GM23338 (cell line): ENCODE measurements at regions not wholly inside any gene's neighbourhood (a gene's known extent, or its start where the extent isn't known, plus 50 kb on each side); places are given as distances from the start of the nearest gene placed in this dataset.
"Not testable (repeated sequence)": the region's sequence is repeated elsewhere in the genome, so short reads cannot be mapped to it uniquely, and the experiment has no call there.

Source experiments
- ATAC-seq: fragments of 200-7000 bp; cut with Tn5 transposase; 3 replicates; pipeline ENCODE4 v1.9.1; 2020
- DNase-seq: peaks from one replicate; pipeline ENCODE4 v3.0.0-alpha.2; 2015; ENCODE audit warnings: low spot score
- H2AFZ ChIP-seq: fragments of 200-600 bp; sonication (generic); 2 replicates; pipeline ENCODE4 v1.8.0; 2016; ENCODE audit warnings: antibody characterized with exemption, mild to moderate bottlenecking, moderate library complexity
- H3F3A ChIP-seq: fragments of 200-600 bp; sonication (generic); replicated peaks from 2 replicates; pipeline ENCODE4 v1.8.0; 2017; ENCODE audit warnings: antibody characterized with exemption, mixed run types, low read depth
- H3K27ac ChIP-seq: fragments of 200-600 bp; sonication (generic); 2 replicates; pipeline ENCODE4 v1.6.1; 2016; ENCODE audit warnings: low read depth
- H3K27me3 ChIP-seq: fragments of 200-600 bp; sonication (generic); 2 replicates; pipeline ENCODE4 v1.8.0; 2016; ENCODE audit warnings: mild to moderate bottlenecking, mixed run types, moderate library complexity; ENCODE audit not compliant: insufficient read depth
- H3K36me3 ChIP-seq: fragments of 200-600 bp; sonication (generic); 2 replicates; pipeline ENCODE4 v1.8.0; 2016; ENCODE audit warnings: mild to moderate bottlenecking; ENCODE audit not compliant: insufficient read depth
- H3K4me1 ChIP-seq: fragments of 200-600 bp; sonication (generic); 2 replicates; pipeline ENCODE4 v1.8.0; 2016; ENCODE audit warnings: mild to moderate bottlenecking, moderate library complexity; ENCODE audit not compliant: insufficient read depth
- H3K4me2 ChIP-seq: fragments of 200-600 bp; sonication (generic); 2 replicates; pipeline ENCODE4 v1.7.1; 2017; ENCODE audit warnings: mixed run types
- H3K4me3 ChIP-seq: fragments of 200-600 bp; sonication (generic); 2 replicates; pipeline ENCODE4 v1.6.1; 2016; ENCODE audit warnings: mixed run types
- H3K79me2 ChIP-seq: fragments of 200-600 bp; sonication (generic); replicated peaks from 2 replicates; pipeline ENCODE4 v1.8.0; 2017; ENCODE audit warnings: mild to moderate bottlenecking; ENCODE audit not compliant: insufficient read depth
- H3K9me2 ChIP-seq: fragments of 200-600 bp; sonication (generic); 2 replicates; pipeline ENCODE4 v1.8.0; 2017; ENCODE audit not compliant: insufficient read depth
- H4K20me1 ChIP-seq: fragments of 200-600 bp; sonication (generic); replicated peaks from 2 replicates; pipeline ENCODE4 v1.8.0; 2017; ENCODE audit warnings: mild to moderate bottlenecking; ENCODE audit not compliant: insufficient read depth
- H3K27ac Mint-ChIP-seq: 2 replicates; pipeline ENCODE4 v1.8.0; 2020; ENCODE audit warnings: inconsistent platforms, mild to moderate bottlenecking, moderate library complexity, mixed read lengths
- H3K27me3 Mint-ChIP-seq: 3 replicates; pipeline ENCODE4 v1.8.0; 2022; ENCODE audit warnings: low read depth, mild to moderate bottlenecking, moderate library complexity, mixed read lengths, inconsistent platforms; ENCODE audit not compliant: insufficient read depth, poor library complexity
- H3K36me3 Mint-ChIP-seq: 3 replicates; pipeline ENCODE4 v1.8.0; 2021; ENCODE audit warnings: low read depth, mild to moderate bottlenecking, inconsistent platforms, moderate library complexity, mixed read lengths
- H3K4me1 Mint-ChIP-seq: 3 replicates; pipeline ENCODE4 v1.8.0; 2020; ENCODE audit warnings: mild to moderate bottlenecking, inconsistent platforms, mixed read lengths
- H3K4me3 Mint-ChIP-seq: 3 replicates; pipeline ENCODE4 v1.8.0; 2021; ENCODE audit warnings: moderate library complexity, mild to moderate bottlenecking, inconsistent platforms, mixed read lengths
- H3K9me3 Mint-ChIP-seq: 3 replicates; pipeline ENCODE4 v1.8.0; 2020; ENCODE audit warnings: moderate library complexity, mild to moderate bottlenecking, inconsistent platforms, mixed read lengths
- CREB1 ChIP-seq: fragments of 250-450 bp; sonication (Bioruptor Pico); IDR thresholded peaks from 2 replicates; pipeline ENCODE4 v1.5.0; 2020; ENCODE audit warnings: low read depth, mild to moderate bottlenecking, moderate library complexity
- EZH2 ChIP-seq: fragments of 200-600 bp; sonication (generic); IDR thresholded peaks from one replicate; pipeline ENCODE4 v1.8.0; 2017; ENCODE audit warnings: antibody characterized with exemption, mild to moderate bottlenecking, low read depth; ENCODE audit not compliant: unreplicated experiment
- JUNB ChIP-seq: IDR thresholded peaks from one replicate; pipeline ENCODE4 v1.6.1; 2016; ENCODE audit warnings: antibody characterized with exemption; ENCODE audit not compliant: unreplicated experiment
- NANOG ChIP-seq: IDR thresholded peaks from 2 replicates; pipeline ENCODE4 v1.6.1; 2016; ENCODE audit warnings: antibody characterized with exemption, borderline replicate concordance
- STAT1 ChIP-seq: IDR thresholded peaks from one replicate; pipeline ENCODE4 v1.6.1; 2016; ENCODE audit warnings: antibody characterized with exemption; ENCODE audit not compliant: unreplicated experiment
- ZNF114 ChIP-seq: fragments of 250-450 bp; sonication (Bioruptor Pico); IDR thresholded peaks from 2 replicates; pipeline ENCODE4 v1.5.0; 2020; ENCODE audit warnings: mild to moderate bottlenecking, moderate library complexity
- ZNF331 ChIP-seq: fragments of 250-450 bp; sonication (Bioruptor Pico); IDR thresholded peaks from 2 replicates; pipeline ENCODE4 v1.5.0; 2020; ENCODE audit warnings: low read depth, mild to moderate bottlenecking, moderate library complexity
- TF ChIP-seq, protein P1 (sequence below), 2 experiments: fragments of 200-600 bp in 1 of 2; sonication (generic) in 1 of 2; conservative IDR thresholded peaks; 2 replicates each; pipeline versions ENCODE4 v1.5.1 to v1.6.1; 2016 to 2017; ENCODE audit warnings: antibody characterized with exemption in 2 of 2, low read depth in 2 of 2, mild to moderate bottlenecking in 2 of 2, moderate library complexity in 1 of 2
- TF ChIP-seq, protein P2 (sequence below): IDR thresholded peaks from one replicate; pipeline ENCODE4 v1.6.1; 2018; ENCODE audit warnings: antibody characterized with exemption; ENCODE audit not compliant: unreplicated experiment
- TF ChIP-seq, protein P3 (sequence below): IDR thresholded peaks from 2 replicates; pipeline ENCODE4 v1.6.1; 2016; ENCODE audit warnings: antibody characterized with exemption

DNA sequence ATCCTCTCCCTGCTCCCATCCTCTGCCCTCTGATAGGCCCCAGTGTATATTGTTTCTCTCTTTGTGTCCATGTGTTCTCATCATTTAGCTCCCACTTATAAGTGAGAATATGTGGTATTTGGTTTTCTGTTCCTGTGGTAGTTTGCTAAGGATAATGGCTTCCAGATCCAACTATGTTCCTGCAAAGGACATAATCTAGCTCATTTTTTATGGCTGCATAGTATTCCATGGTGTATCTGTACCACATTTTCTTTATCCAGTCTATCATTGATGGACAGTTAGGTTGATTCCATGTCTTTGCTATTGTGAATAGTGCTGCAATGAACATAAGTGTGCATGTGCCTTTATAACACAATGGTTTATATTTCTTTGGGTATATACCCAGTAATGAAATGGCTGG lies 57.8 kb upstream of the SMIM30 start:
- not testable (repeated sequence) for H3K36me3 ChIP-seq, ATAC-seq, H3K4me2 ChIP-seq, H4K20me1 ChIP-seq, H3K9me3 Mint-ChIP-seq, H3K9me2 ChIP-seq, H3F3A ChIP-seq, H3K4me1 ChIP-seq, DNase-seq, H3K79me2 ChIP-seq, H3K27me3 Mint-ChIP-seq, H3K27ac Mint-ChIP-seq, H3K27me3 ChIP-seq, H2AFZ ChIP-seq, H3K4me3 Mint-ChIP-seq, H3K4me3 ChIP-seq, H3K27ac ChIP-seq, H3K4me1 Mint-ChIP-seq, H3K36me3 Mint-ChIP-seq

DNA sequence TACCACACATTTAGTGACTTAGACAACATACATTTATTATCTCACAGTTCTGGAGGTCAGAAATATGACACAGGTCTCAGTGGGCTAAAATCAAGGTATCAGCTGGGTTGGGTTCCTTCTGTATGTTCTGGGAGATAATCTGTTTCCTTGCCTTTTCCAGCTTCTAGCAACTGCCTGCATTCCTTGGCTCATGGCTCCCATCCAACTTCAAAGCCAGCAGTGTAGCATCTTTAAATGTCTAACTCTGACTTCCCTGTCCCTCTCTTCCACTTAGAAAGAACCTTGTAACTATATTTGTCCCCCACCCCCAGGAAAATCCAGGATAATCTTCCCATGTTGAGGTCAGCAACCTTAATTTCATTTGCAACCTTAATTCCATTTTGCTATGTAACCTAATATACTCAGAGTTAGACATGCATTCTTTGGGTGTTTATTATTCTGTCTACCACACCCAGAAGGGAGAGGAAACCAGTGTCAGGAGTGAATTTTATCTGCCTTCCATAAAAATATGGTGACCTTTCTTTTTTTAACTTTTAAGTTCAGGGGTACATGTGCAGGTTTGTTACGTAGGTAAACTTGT lies 57.3 kb upstream of the SMIM30 start:
- Histone ChIP-seq H3F3A (no peaks in the 10 kb centered on the region), H3K36me3 (no peaks in the 10 kb centered on the region), H3K4me1 (no peaks in the 10 kb centered on the region), H3K27ac (no peak overlapping the region), H4K20me1 (no peaks in the 10 kb centered on the region), H3K27me3 (no peaks in the 10 kb centered on the region), H2AFZ (no peak overlapping the region), H3K4me3 (no peak overlapping the region), H3K9me2 (no peaks in the 10 kb centered on the region), H3K4me2 (no peak overlapping the region), H3K79me2 (no peaks in the 10 kb centered on the region)
- Mint-ChIP-seq H3K36me3 (no peaks in the 10 kb centered on the region), H3K9me3 (no peaks in the 10 kb centered on the region), H3K4me1 (no peaks in the 10 kb centered on the region; the same call in 1 of the 3 replicates), H3K4me3 (no peak overlapping the region), H3K27ac (no peak overlapping the region), H3K27me3 (no peaks in the 10 kb centered on the region)
- no peak for ATAC-seq
- no peak for DNase-seq
- no peak for TF ChIP-seq JUNB
- TF ChIP-seq EZH2 = no peak
- TF ChIP-seq CREB1 (CRISPR knock-in tag) = no peak
- no peak for TF ChIP-seq STAT1
- TF ChIP-seq ZNF331 = no peak
- TF ChIP-seq, protein P1, sequence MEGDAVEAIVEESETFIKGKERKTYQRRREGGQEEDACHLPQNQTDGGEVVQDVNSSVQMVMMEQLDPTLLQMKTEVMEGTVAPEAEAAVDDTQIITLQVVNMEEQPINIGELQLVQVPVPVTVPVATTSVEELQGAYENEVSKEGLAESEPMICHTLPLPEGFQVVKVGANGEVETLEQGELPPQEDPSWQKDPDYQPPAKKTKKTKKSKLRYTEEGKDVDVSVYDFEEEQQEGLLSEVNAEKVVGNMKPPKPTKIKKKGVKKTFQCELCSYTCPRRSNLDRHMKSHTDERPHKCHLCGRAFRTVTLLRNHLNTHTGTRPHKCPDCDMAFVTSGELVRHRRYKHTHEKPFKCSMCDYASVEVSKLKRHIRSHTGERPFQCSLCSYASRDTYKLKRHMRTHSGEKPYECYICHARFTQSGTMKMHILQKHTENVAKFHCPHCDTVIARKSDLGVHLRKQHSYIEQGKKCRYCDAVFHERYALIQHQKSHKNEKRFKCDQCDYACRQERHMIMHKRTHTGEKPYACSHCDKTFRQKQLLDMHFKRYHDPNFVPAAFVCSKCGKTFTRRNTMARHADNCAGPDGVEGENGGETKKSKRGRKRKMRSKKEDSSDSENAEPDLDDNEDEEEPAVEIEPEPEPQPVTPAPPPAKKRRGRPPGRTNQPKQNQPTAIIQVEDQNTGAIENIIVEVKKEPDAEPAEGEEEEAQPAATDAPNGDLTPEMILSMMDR (conservative IDR thresholded peaks at IDR 0.05; ENCODE audit: low read depth in 2 of 2) = no peak
- no peak for TF ChIP-seq ZNF114 (CRISPR knock-in tag)
- TF ChIP-seq, protein P2, sequence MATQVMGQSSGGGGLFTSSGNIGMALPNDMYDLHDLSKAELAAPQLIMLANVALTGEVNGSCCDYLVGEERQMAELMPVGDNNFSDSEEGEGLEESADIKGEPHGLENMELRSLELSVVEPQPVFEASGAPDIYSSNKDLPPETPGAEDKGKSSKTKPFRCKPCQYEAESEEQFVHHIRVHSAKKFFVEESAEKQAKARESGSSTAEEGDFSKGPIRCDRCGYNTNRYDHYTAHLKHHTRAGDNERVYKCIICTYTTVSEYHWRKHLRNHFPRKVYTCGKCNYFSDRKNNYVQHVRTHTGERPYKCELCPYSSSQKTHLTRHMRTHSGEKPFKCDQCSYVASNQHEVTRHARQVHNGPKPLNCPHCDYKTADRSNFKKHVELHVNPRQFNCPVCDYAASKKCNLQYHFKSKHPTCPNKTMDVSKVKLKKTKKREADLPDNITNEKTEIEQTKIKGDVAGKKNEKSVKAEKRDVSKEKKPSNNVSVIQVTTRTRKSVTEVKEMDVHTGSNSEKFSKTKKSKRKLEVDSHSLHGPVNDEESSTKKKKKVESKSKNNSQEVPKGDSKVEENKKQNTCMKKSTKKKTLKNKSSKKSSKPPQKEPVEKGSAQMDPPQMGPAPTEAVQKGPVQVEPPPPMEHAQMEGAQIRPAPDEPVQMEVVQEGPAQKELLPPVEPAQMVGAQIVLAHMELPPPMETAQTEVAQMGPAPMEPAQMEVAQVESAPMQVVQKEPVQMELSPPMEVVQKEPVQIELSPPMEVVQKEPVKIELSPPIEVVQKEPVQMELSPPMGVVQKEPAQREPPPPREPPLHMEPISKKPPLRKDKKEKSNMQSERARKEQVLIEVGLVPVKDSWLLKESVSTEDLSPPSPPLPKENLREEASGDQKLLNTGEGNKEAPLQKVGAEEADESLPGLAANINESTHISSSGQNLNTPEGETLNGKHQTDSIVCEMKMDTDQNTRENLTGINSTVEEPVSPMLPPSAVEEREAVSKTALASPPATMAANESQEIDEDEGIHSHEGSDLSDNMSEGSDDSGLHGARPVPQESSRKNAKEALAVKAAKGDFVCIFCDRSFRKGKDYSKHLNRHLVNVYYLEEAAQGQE = no peak
- TF ChIP-seq, protein P3, sequence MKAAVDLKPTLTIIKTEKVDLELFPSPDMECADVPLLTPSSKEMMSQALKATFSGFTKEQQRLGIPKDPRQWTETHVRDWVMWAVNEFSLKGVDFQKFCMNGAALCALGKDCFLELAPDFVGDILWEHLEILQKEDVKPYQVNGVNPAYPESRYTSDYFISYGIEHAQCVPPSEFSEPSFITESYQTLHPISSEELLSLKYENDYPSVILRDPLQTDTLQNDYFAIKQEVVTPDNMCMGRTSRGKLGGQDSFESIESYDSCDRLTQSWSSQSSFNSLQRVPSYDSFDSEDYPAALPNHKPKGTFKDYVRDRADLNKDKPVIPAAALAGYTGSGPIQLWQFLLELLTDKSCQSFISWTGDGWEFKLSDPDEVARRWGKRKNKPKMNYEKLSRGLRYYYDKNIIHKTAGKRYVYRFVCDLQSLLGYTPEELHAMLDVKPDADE = no peak
- TF ChIP-seq NANOG = no peak
